Vagina (tissue), 2 donors: ENCODE measurements at regions not wholly inside any gene's neighbourhood (a gene's known extent, or its start where the extent isn't known, plus 50 kb on each side); places are given as distances from the start of the nearest gene placed in this dataset.
"Not testable (repeated sequence)": the region's sequence is repeated elsewhere in the genome, so short reads cannot be mapped to it uniquely, and the experiment has no call there.

Experiments
- DNase-seq, 2 donors: peaks; one replicate each; pipeline ENCODE4 v3.0.0-alpha.2; 2017; ENCODE audit errors: extremely low spot score in 2 of 2
- H3K27ac ChIP-seq: fragments of 200-600 bp; sonication (generic); one replicate; pipeline ENCODE4 v1.5.1; 2019
- H3K27me3 ChIP-seq: fragments of 200-600 bp; sonication (generic); one replicate; pipeline ENCODE4 v1.5.1; 2019
- H3K36me3 ChIP-seq, 2 donors: fragments of 200-600 bp; sonication (generic); one replicate each; pipeline ENCODE4 v1.5.1; 2017 to 2019
- H3K4me1 ChIP-seq: fragments of 200-600 bp; sonication (generic); one replicate; pipeline ENCODE4 v1.5.1; 2019
- H3K4me3 ChIP-seq, 2 donors: fragments of 200-600 bp; sonication (generic); 1 replicate in 1 of 2; 2 replicates in 1 of 2; pipeline ENCODE4 v1.5.1; 2016 to 2019
- H3K9me3 ChIP-seq: fragments of 200-600 bp; sonication (generic); one replicate; pipeline ENCODE4 v1.5.1; 2019
- CTCF ChIP-seq, 3 experiments: fragments of 450-650 bp in 2 of 3; fragments of 200-600 bp in 1 of 3; sonication (generic) in 1 of 3; IDR thresholded peaks; one replicate each; pipeline ENCODE4 v1.5.1; 2017 to 2019; ENCODE audit warnings: antibody characterized with exemption in 3 of 3, mild to moderate bottlenecking in 2 of 3, moderate library complexity in 2 of 3
- POLR2A ChIP-seq, 2 donors: fragments of 450-650 bp; IDR thresholded peaks; one replicate each; pipeline ENCODE4 v1.6.1; 2017; ENCODE audit warnings: antibody characterized with exemption in 2 of 2, mild to moderate bottlenecking in 2 of 2, moderate library complexity in 2 of 2
- POLR2AphosphoS5 ChIP-seq, 2 donors: sonication (generic); formaldehyde crosslinking; IDR thresholded peaks; one replicate each; pipeline ENCODE4 v1.9.0; 2017; ENCODE audit warnings: antibody characterized with exemption in 2 of 2, mild to moderate bottlenecking in 2 of 2, low read depth in 1 of 2; ENCODE audit not compliant: insufficient read depth in 1 of 2
- intact Hi-C: fragments of 100-400 bp; cut with DNase I; formaldehyde crosslinking; loops from one replicate; pipeline ENCODE4 v1.15.1; 2023

- H3K9me3 ChIP-seq: no peaks in the 10 kb centered on the region
- no peaks in the 10 kb centered on the region for H3K36me3 ChIP-seq
- H3K4me1 ChIP-seq: peaks cover 31% of the 10 kb centered on the region
- DNase-seq: no peak
- TF ChIP-seq POLR2AphosphoS5 (IDR thresholded peaks at IDR 0.05; ENCODE audit: insufficient read depth in 1 of 2, low read depth in 1 of 2) (peak in 1 of 2 donors; percentile 61), POLR2A (IDR thresholded peaks at IDR 0.05) (no peak), CTCF (IDR thresholded peaks at IDR 0.05) (no peak)
- H3K27me3 ChIP-seq: no peaks in the 10 kb centered on the region
- peak overlapping the region; percentile 70 for H3K27ac ChIP-seq
- intact Hi-C loops: no loop called here
- H3K4me3 ChIP-seq: no peak overlapping the region
Measured at GRCh38 chr13:44715287-44716230, 139.4 kb upstream of the TSC22D1 start.

- Histone ChIP-seq H3K27ac (peak overlapping the region; percentile 70), H3K4me1 (peaks cover 31% of the 10 kb centered on the region), H3K4me3 (no peak overlapping the region), H3K9me3 (no peaks in the 10 kb centered on the region), H3K36me3 (no peaks in the 10 kb centered on the region), H3K27me3 (no peaks in the 10 kb centered on the region)
- no peak for DNase-seq
- TF ChIP-seq CTCF (IDR thresholded peaks at IDR 0.05): no peak
- no peak for TF ChIP-seq POLR2AphosphoS5 (IDR thresholded peaks at IDR 0.05; ENCODE audit: insufficient read depth in 1 of 2, low read depth in 1 of 2)
- TF ChIP-seq POLR2A (IDR thresholded peaks at IDR 0.05): no peak
- intact Hi-C loops: no loop called here
Measured at GRCh38 chr13:44713788-44714469, 137.8 kb upstream of the TSC22D1 start.

- H3K4me3 ChIP-seq: no peak overlapping the region
- H3K9me3 ChIP-seq: no peaks in the 10 kb centered on the region
- no peak for DNase-seq
- H3K27ac ChIP-seq: no peak overlapping the region
- H3K36me3 ChIP-seq: no peaks in the 10 kb centered on the region
- intact Hi-C loops: no loop called here
- H3K4me1 ChIP-seq: peaks cover 31% of the 10 kb centered on the region
- TF ChIP-seq CTCF (IDR thresholded peaks at IDR 0.05) (no peak), POLR2AphosphoS5 (IDR thresholded peaks at IDR 0.05; ENCODE audit: insufficient read depth in 1 of 2, low read depth in 1 of 2) (no peak), POLR2A (IDR thresholded peaks at IDR 0.05) (no peak)
- H3K27me3 ChIP-seq: no peaks in the 10 kb centered on the region
Measured at GRCh38 chr13:44711706-44712105, 135.6 kb upstream of the TSC22D1 start.

GRCh38 chr13:44710576-44710975 lies 134.4 kb upstream of the TSC22D1 start:
- H3K9me3 ChIP-seq: no peaks in the 10 kb centered on the region
- intact Hi-C loops: no loop called here

GRCh38 chr13:44704811-44705210 lies 128.7 kb upstream of the TSC22D1 start:
- H3K36me3 ChIP-seq, H3K27ac ChIP-seq, H3K4me3 ChIP-seq, H3K9me3 ChIP-seq, H3K4me1 ChIP-seq, DNase-seq, H3K27me3 ChIP-seq: not testable (repeated sequence)
- intact Hi-C loops: loop anchor here (5.0 kb wide), 1 partner anchor 1857 kb away; no protein-coding TSS in a partner anchor

More at GRCh38 chr13:44710576-44710975, 134.4 kb upstream of the TSC22D1 start:
- Histone ChIP-seq H3K27me3 (no peaks in the 10 kb centered on the region), H3K4me1 (peaks cover 22% of the 10 kb centered on the region), H3K27ac (no peak overlapping the region), H3K4me3 (no peak overlapping the region), H3K36me3 (no peaks in the 10 kb centered on the region)
- DNase-seq: no peak
- no peak for TF ChIP-seq POLR2A (IDR thresholded peaks at IDR 0.05)
- no peak for TF ChIP-seq CTCF (IDR thresholded peaks at IDR 0.05)
- TF ChIP-seq POLR2AphosphoS5 (IDR thresholded peaks at IDR 0.05; ENCODE audit: insufficient read depth in 1 of 2, low read depth in 1 of 2): no peak
